Ureter (tissue), 1 donor: ENCODE measurements at regions not wholly inside any gene's neighbourhood (a gene's known extent, or its start where the extent isn't known, plus 50 kb on each side); places are given as distances from the start of the nearest gene placed in this dataset.
"Not testable (repeated sequence)": the region's sequence is repeated elsewhere in the genome, so short reads cannot be mapped to it uniquely, and the experiment has no call there.

Source experiments
- DNase-seq: peaks from one replicate; pipeline ENCODE4 v3.0.0-alpha.2; 2020; ENCODE audit warnings: low spot score
- donor health status: DM: yes; HTN: yes; CAD: no.

DNA sequence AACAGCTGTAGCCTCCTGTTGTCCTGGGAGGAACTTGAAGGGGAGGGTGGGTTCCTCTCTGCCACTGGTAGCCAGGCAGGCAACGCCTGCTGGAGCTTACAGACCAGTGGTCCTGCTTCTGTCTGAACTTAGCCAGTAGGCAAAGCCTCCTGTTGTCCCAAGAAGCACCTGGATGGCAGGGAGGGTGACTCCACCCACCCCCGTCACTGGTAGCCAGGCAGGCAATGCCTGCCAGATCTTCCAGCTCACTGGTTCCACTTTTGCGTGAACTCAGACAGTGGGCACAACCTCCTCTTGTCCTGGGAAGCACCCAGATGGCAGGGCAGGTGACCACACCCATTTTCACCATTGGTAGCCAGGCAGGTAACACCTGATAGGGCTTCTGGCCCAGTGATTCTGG is 203.5 kb upstream of the DIPK2B start:
- DNase-seq = no peak

DNA sequence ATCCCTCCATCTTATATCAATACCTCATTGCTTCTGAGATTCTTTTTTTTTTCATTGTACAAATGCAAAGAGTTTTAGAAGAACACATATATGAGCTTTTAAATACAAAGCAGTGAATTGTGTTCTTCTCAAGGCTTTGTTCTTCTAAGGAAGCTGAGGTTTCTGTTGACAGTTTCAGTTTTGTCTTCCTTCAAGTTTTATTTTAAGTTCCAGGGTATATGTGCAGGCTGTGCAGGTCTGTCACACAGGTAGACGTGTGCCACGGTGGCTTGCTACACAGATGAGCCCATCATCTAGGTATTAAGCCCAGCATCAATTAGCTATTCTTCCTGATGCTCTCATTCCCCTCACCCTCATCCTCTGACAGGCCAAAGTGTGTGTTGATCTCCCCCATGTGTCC is 201.2 kb upstream of the DIPK2B start:
- no peak for DNase-seq

DNA sequence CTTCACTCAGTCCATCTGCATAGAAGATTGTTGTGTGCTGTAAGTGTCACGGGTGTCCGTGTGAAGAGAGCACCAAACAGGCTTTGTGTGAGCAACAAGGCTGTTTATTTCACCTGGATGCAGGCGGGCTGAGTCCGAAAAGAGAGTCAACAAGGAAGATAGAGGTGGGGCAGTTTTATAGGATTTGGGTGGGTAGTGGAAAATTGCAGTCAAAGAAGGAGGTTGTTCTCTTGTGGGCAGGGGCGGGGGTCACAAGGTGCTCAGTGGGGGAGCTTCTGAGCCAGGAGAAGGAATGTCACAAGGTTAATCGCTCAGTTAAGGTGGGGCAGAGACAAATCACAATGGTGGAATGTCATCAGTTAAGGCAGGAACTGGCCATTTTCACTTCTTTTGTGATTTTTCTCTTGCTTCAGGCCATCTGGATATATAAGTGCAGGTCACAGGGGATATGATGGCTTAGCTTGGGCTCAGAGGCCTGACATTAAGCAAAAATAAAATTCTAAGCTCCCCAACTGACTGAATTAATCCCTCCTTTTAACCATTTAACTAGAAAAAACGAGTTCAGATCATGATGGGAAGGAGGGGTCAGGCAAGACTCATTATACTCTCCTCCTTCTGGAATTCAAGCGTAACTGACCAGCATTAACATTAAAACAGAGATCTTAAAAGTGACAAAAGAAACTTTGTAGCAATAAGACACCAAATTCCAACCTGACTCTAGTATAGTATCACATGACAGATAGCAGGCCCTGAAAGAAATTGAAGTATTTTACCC is 200.5 kb upstream of the DIPK2B start:
- not testable (repeated sequence) for DNase-seq

DNA sequence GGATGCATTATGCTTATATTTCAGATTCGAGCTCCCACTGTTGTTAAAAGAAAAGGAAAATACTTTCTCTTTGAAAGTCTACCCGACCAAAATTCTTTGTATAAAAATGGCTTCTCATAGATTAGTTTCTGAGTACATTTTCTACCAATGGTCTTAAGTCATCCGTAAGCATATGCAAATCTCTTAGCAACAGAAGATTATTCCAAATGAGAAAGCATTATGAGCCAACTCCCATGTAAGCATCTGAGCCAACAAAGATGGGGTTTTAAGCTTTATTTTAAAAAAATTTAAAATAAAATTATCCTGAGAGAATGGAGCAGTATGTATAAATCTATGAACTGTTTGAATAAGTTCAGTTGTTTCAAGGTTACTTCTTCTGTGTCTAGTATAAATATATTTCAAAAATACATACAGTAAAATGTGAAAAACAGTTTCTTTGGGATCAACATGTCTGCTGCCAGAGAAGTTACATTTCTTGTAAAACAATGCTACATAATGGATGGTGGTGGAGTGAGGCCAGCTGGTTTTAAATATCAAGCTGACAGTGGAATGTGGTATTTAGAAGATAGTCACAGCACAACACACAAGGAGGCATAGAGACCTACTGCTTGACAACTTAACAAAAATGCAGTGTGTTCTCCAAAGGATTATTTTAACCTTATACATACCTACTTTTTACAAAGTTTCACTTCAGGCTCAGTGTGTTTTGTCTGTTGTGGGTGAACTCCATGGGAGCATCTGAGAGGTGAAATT is 199.5 kb upstream of the DIPK2B start:
- DNase-seq = no peak

DNA sequence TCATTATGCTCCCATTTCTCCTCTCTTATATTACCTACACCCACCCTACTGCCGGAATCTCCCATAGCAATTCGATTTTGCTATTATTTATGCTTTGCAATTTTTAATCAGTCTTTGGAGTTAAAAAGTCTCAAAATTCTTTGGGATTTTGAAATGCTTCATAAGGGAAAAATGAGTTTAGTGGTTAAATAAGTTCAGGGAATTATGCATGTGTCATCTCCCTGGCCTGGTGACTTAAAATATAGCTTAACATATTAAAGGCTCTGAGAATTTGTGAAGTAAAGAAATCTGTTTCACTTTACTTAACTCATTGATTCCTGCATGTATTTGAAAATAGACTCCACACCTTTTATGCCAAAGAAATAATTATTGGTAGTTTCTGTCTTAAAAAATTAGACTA is 185.1 kb upstream of the DIPK2B start:
- no peak for DNase-seq

DNA sequence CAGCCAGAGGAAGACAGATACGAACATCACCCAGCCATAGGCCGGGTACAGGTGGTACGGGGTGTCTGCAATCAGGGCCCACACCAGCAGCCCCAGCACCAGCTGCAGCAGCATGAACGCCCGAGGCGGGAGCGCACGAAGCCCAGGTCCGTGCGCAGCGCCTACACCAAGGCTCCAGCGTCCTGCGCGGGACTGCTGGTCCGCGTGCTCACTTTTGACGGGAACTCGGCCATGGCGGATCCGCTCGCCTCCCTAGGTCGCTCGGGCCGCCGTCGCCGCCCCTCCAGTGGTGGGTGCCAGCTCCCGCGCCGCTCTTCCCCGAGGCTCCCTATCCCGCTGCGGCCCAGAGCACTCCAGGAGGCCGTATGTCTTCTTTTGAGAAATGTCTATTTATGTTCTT is 181.2 kb upstream of the DIPK2B start:
- DNase-seq = no peak

DNA sequence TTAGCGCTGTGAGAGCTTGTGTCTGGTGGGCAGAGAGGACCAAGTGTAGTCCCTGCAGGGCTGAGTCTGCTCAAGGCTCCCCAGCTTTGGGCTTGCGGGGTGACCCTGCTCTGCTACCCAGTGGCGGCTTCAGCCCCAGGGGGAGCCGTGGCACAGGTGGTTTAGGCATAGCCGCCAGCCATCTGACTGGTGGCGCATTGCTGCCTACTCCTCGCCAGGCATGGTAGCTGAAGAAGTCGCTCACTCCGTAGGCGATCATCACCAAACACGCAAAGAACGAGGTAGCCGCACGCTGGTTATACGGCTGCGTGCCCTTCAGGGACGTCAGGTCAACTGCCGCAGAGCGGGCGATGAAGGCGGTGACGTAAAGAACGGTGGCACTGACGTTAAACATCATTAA is 180.7 kb upstream of the DIPK2B start:
- no peak for DNase-seq

DNA sequence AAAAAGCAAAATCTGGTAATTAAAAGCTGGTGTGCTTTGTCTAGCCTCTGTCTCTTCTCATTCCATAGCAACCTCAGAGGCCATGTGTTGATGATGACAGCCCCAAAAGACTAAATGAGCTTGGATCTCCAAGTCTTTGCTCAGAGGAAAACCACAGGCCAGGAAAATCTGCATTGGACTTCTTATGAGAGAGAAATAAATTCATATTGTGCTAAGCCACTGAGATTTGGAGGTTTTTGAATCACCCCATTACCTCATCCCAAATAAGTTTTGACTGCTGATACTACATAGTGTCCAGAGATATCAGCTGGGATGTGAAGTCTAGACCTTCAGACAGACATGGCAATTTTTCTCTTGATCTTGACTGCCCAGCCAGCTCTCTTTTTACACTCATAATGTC is 178.6 kb upstream of the DIPK2B start:
- DNase-seq = no peak

DNA sequence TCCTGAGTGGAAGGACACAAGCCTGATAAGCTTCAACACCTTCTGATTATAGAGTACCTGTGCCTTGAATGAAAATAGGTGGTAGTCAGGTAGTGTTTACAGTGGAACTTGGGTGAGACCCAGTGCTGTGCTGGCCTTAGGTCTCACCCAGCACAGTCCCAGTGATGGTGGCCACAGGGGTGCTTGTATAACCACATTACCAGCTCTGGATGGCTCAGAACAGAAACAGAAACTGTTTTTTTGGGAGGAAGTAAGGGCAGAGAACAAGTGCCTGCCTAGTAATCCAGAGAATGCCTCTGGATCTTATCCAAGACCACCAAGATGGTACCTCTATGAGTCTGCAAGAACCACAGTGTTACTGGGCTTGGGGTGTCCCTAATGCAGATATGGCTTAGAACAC is 171.5 kb upstream of the DIPK2B start:
- no peak for DNase-seq

DNA sequence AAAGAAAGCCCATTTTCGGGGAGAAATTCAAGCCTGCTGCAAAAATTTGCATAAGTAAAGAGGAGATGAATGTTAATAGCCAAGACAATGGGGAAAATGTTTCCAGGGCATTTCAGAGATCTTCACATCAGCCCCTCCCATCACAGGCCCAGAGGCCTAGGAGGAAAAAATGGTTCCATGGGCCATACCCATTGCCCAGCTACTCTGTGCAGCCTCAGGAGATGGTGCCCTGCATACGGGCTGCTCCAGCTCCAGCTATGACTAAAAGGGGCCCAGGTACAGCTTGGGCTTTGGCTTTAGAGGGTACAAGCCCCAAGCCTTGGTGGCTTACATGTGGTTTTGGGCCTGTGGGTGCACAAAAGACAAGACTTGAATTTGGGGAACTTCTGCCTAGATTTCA is 168.0 kb upstream of the DIPK2B start:
- DNase-seq = no peak

DNA sequence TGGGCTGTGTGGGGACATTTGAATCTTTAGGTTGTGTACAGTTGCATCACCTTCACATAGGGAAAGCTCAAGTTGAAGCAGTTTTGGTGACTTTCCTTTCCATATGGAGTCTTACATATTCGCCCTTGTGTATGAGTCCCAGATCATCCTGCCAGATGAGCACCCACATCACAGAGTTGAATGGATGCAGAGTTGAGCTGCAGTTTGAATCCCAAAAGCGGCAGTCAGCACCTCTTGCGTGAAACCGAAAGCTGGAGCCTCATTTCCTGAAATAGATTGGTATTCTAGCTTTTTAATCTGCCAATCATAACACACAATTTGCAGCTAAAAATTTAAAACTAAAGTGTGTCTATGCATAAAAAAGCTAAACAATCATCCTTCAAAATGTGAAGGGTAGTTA is 162.9 kb upstream of the DIPK2B start:
- DNase-seq = no peak

DNA sequence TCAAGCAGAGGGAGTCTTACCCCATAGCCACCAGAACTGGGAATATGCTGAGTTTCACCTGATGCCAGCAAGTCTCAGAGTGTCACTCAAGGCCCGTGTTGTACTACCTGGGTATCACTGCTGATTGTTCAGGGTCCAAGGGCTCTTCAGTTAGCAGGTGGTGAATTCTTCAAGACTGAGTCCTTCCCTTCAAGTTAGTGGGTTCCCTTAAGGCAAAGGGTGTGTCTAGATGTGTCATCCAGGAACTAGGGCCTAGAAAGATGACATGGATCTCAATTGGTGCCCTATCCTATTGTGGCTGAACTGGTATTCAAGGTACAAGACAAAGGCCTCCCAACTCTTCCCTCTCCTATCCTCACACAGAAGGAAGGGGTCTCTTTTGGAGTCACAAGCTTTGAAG is 159.9 kb upstream of the DIPK2B start:
- DNase-seq = no peak

DNA sequence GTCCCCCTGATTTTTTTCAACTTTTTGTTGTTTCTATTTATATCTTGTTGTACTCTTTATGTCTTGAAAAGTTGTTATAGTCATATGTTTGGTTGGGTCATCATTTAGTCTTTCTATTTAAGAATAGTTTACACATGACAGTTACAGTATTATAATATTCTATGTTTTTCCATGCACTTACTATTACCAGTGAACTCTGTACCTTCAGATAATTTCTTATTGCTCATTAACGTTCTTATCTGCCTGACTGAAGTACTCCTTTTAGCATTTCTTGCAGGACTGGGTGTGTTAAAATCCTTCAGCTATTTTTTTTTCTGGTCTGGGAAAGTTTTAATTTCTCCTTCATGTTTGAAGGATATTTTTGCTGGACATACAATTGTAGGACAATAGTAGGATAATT is 157.7 kb upstream of the DIPK2B start:
- DNase-seq = no peak

DNA sequence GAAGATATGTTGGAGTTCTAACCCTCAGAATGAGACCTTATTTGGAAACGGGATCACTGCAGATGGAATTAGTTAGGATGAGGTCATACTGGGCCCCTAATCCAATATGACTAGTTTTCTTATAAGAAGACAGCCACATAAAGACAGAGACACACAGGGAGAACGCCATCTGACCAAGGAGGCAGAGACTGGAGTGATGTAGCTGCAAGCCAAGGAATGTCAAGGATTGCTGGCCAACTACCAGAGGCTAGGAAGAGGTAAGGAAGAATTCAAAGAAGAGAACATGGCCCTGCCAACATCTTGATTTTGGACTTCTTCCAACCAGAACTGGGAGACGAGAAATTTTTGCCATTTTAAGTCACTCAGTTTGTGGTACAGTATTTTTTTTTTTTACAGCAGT is 152.8 kb upstream of the DIPK2B start:
- DNase-seq = no peak

DNA sequence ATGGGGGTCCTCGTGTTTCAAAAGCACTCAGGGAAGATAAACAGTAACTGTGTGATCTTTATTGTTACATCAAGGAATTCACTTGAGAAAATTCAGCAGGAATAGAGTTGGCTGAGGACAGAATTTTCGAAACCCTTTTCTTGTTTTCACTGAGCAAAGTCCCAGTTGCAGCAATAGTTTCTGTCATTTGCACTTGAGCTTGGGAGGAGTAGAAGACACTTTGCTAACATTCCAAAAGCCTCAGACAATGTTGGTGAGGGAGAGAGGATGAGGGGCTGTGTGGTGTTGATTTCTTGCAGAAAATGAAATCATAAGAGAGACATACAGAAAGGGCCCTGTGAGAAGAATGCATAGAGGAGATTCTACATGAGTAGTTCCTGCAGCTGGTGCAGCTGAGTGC is 151.9 kb upstream of the DIPK2B start:
- no peak for DNase-seq

DNA sequence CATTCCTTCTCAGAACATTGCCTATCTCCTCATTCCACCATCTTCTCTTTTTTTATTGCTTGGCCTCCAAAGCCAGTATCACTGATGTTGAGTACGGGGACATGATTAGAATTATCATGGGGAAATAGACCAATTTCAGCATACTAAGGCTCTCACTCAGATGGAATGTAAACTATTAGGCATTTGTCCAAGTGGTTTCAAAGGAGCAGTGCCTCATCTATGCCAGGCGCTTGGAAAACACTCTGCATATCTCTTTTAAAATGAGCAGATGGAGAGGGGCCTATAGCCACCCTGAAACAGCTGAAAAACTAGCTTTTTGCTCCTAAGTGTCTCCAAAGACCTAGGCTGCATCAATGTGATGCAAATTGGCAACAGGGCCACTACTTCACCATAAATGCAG is 150.8 kb upstream of the DIPK2B start:
- no peak for DNase-seq

DNA sequence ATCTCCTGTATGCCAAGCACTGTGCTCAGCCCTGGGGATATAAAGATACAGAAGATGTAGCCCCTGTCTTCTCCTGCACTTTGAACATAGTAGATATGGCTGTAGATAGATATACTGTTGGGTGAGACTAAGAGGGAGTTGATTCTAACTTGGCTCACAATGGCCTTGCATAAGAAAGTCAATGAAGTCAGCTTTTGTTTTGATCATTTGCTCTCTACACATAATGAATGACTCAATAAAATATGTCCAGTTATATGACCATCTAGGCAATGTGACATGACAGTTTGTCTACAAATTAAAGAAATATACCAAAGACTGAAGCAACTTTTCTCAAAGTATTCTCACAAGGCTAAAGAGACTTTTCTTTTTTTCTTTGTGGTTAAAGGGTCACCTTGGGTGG is 147.6 kb upstream of the DIPK2B start:
- no peak for DNase-seq

DNA sequence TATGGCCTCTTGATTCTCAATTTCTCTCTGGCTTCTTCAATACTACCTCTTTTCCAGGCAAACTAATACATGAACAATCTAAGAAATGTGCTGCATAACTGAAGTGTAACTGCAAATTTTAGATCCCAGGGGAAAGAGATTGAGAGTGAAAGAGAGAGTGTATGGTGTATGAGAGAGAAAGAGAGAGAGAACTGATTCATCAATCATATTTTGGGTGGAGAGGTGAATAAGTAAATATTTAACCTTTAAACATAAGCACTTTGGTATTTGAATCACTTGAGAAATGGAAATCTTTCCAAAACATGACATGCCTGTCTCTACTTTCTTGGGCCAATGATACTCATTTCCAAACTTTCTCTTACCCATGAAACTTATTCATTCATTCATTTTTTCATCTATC is 147.2 kb upstream of the DIPK2B start:
- no peak for DNase-seq

DNA sequence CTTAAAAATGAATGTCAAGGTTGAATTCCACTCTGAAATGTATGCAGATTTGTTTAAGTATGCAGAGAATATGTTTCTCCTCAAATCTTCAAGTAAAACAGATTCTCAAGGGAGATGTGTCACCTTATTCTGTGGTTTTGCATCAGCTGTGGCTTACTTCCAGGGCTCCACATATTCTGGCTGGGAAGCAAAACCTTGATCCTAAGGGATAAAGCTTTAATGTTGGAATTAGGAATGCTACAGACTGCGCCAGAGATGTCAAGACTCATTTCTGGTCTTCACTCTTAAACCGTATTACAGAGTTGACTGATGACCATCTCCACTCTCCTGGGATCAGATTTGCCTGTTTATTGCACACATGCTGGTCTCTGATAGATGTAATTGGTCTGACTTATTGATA is 143.9 kb upstream of the DIPK2B start:
- DNase-seq = no peak

DNA sequence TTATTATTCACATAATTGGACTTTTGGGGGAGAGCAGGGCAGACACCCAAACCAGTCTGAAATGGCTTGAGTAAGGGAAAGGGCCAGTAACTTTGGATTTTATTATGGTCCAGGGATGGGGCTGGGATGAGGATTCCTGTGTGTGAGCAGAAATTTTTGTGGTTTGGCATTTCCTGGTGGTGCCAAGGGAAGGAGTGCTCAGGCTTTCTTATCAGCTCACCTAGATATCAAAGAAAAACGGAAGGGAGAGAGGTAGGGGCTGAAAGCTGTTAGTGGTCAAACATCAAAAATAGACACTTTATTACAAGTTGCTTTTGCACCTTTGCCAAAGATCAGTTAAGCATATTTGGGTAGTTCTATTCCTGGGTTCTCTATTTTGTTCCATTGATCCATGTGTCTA is 128.5 kb upstream of the DIPK2B start:
- no peak for DNase-seq

DNA sequence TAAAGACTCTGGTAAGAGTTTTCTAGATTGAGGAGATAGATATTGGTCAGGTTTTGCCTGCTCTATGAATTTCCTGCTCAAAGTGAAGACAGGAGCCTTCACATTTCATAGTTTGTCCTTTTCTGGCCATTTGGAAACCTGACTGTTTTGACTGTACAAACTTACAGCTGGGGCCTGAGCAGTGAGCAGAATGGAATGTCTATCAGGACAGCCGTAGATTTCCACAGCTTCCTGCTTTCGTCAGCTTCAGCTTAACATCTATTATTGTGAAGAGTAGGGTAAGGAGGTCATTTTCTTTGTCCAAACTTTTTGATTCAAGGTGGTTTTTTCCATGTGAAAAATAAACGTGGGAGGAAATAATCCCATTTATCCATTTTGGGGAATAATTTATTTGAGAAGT is 124.3 kb upstream of the DIPK2B start:
- DNase-seq = no peak

DNA sequence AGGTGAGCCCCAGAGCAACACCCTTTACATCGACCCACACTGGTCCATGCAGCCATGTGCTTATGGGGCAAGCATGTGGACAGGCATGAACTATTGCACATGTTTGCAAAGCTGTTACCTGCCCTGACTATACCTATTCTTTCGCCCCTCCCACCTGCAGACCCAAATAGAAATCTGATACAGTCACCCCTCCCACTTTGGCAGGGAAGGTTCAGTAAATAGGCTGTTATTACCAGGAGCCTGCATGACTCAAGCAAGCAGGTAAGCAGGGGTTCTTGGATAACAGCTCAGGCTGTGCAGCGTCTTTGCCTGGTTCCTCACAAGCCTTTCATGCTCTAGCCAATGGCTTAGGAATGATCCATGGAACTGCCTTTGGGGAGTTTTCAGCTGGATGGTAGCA is 122.7 kb upstream of the DIPK2B start:
- DNase-seq = no peak

DNA sequence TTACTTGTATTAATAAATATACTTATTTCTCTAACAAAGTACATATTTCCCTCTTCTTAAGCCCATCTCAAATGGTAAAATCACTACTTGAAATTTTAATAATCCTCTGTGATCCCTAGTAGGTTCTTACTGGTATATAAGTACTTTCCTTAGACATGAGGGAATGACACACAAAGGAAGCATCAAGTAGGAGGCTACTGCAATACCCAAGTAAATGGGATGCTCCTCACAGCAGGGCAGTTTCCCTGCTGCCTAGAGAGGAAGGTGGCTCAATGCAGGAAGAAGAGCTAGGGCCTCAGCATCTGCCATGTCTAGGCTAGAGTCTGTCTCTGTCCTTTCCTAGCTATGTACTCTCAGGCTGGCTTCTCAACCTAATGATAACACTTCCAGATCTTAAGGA is 122.1 kb upstream of the DIPK2B start:
- no peak for DNase-seq

DNA sequence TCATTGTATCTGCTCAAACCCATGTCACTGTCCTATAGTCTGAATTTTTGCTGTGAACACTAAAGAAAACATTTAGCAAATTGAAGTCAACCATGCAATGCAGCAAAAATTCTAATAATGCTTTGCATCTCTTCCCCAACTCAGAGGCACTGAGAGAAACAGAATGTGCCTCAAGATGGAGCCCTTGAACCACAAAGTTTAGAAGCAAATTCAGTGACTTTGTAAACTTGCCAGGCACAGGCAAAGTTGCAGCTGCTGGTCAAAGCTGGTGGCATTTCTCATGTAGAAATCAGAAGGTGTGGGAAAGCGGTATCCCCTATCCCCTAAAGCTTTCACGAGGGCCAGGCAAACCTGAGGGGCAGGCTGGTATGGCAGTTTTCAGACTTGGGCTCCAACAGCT is 121.7 kb upstream of the DIPK2B start:
- DNase-seq = peak; percentile 50
